SK-N-SH (cell line): ENCODE measurements at regions not wholly inside any gene's neighbourhood (a gene's known extent, or its start where the extent isn't known, plus 50 kb on each side); places are given as distances from the start of the nearest gene placed in this dataset.

Source experiments
- CTCF ChIA-PET: fragments of 300-600, 350-600 bp; formaldehyde crosslinking; extraction: SDS; loops from one replicate; lab custom pipeline; 2021; lab: Yijun Ruan, JAX
- POLR2A ChIA-PET: fragments of 350-600 bp; sonication (Branson Sonifier 250); formaldehyde crosslinking; extraction: SDS; loops from one replicate; lab custom pipeline; 2020; ENCODE audit warnings: antibody characterized with exemption, inconsistent platforms; lab: Yijun Ruan, JAX
- DNase-seq: peaks from one replicate; pipeline ENCODE4 v3.0.0; 2012
- H2AFZ ChIP-seq: fragments of 200-600 bp; sonication (generic); 2 replicates; pipeline ENCODE4 v1.8.1; 2016; ENCODE audit warnings: antibody characterized with exemption, mild to moderate bottlenecking, low read depth
- H3F3A ChIP-seq: fragments of 200-600 bp; sonication (generic); replicated peaks from 2 replicates; pipeline ENCODE3; 2016; ENCODE audit warnings: antibody characterized with exemption, mild to moderate bottlenecking; ENCODE audit not compliant: insufficient read depth
- H3K27ac ChIP-seq, 2 experiments: fragments of 200-500 bp in 1 of 2; fragments of 200-600 bp in 1 of 2; sonication (Bioruptor generic) in 1 of 2; sonication (generic), shearing (Covaris generic) in 1 of 2; 2 replicates each; pipeline versions ENCODE4 v1.5.1 to v1.6.1; 2014 to 2016; ENCODE audit warnings: low read depth in 2 of 2, inconsistent platforms in 1 of 2, low read length in 1 of 2, mild to moderate bottlenecking in 1 of 2, mixed read lengths in 1 of 2
- H3K27me3 ChIP-seq: fragments of 200-600 bp; sonication (generic), shearing (Covaris generic); 2 replicates; pipeline ENCODE4 v1.6.1; 2016; ENCODE audit warnings: mixed run types; ENCODE audit not compliant: insufficient read depth
- H3K36me3 ChIP-seq, 2 experiments: fragments of 200-500 bp in 1 of 2; fragments of 200-600 bp in 1 of 2; sonication (Bioruptor generic) in 1 of 2; sonication (generic) in 1 of 2; replicated peaks in 1 of 2; 2 replicates each; pipeline versions ENCODE3 to v1.5.1; 2014 to 2016; ENCODE audit warnings: low read length in 1 of 2, mild to moderate bottlenecking in 1 of 2; ENCODE audit not compliant: insufficient read depth in 2 of 2, control insufficient read depth in 1 of 2
- H3K4me1 ChIP-seq, 2 experiments: fragments of 200-500 bp in 1 of 2; fragments of 200-600 bp in 1 of 2; sonication (Bioruptor generic) in 1 of 2; sonication (generic), shearing (Covaris generic) in 1 of 2; 2 replicates each; pipeline versions ENCODE4 v1.5.1 to v1.6.1; 2014 to 2016; ENCODE audit warnings: low read depth in 1 of 2, low read length in 1 of 2, mixed run types in 1 of 2; ENCODE audit not compliant: insufficient read depth in 2 of 2, control insufficient read depth in 1 of 2
- H3K4me2 ChIP-seq: fragments of 200-600 bp; sonication (generic), shearing (Covaris generic); 2 replicates; pipeline ENCODE4 v1.6.1; 2017; ENCODE audit warnings: mixed run types
- H3K4me3 ChIP-seq, 2 experiments: fragments of 200-500 bp in 1 of 2; fragments of 200-600 bp in 1 of 2; sonication (Bioruptor generic) in 1 of 2; sonication (generic), shearing (Covaris generic) in 1 of 2; 2 replicates each; pipeline versions ENCODE4 v1.5.1 to v1.8.1; 2014 to 2016; ENCODE audit warnings: low read depth in 2 of 2, inconsistent platforms in 1 of 2, low read length in 1 of 2, mild to moderate bottlenecking in 1 of 2, mixed read lengths in 1 of 2, moderate library complexity in 1 of 2
- H3K79me2 ChIP-seq: fragments of 200-600 bp; sonication (generic); 2 replicates; pipeline ENCODE4 v1.8.1; 2017; ENCODE audit warnings: mild to moderate bottlenecking; ENCODE audit not compliant: insufficient read depth
- H3K9ac ChIP-seq: fragments of 200-600 bp; sonication (generic); 2 replicates; pipeline ENCODE4 v1.6.1; 2017; ENCODE audit warnings: mixed run types
- H3K9me2 ChIP-seq: fragments of 200-600 bp; sonication (generic); 2 replicates; pipeline ENCODE4 v1.6.1; 2017; ENCODE audit warnings: mixed run types
- H3K9me3 ChIP-seq: fragments of 200-600 bp; sonication (generic); 2 replicates; pipeline ENCODE4 v1.6.1; 2017; ENCODE audit warnings: mixed run types, mild to moderate bottlenecking, moderate library complexity
- H4K20me1 ChIP-seq: fragments of 200-600 bp; sonication (generic); 2 replicates; pipeline ENCODE4 v1.6.1; 2017; ENCODE audit warnings: mild to moderate bottlenecking, mixed run types; ENCODE audit not compliant: insufficient read depth
- CHD2 ChIP-seq: fragments of 150-350 bp; IDR thresholded peaks from 2 replicates; pipeline ENCODE4 v1.6.1; 2018; ENCODE audit warnings: low read length; ENCODE audit not compliant: partially characterized antibody
- CTCF ChIP-seq: fragments of 200-600 bp; sonication (generic); IDR thresholded peaks from 2 replicates; pipeline ENCODE4 v1.6.1; 2017; ENCODE audit warnings: antibody characterized with exemption, mild to moderate bottlenecking, moderate library complexity
- ELF1 ChIP-seq: IDR thresholded peaks from 2 replicates; pipeline ENCODE4 v1.4.0; 2012
- EP300 ChIP-seq, 2 experiments: IDR thresholded peaks; 2 replicates each; pipeline versions ENCODE4 v1.4.0 to v1.6.1; 2012; ENCODE audit warnings: borderline replicate concordance in 1 of 2, low read depth in 1 of 2, low read length in 1 of 2
- EZH2phosphoT487 ChIP-seq: fragments of 200-600 bp; sonication (generic); IDR thresholded peaks from 2 replicates; pipeline ENCODE4 v1.6.1; 2017; ENCODE audit warnings: low read depth, mixed run types, mild to moderate bottlenecking, antibody characterized with exemption, moderate library complexity, borderline replicate concordance
- FOSL2 ChIP-seq: IDR thresholded peaks from 2 replicates; pipeline ENCODE4 v1.4.0; 2012; ENCODE audit warnings: low read depth, mild to moderate bottlenecking, moderate library complexity, borderline replicate concordance
- FOXJ3 ChIP-seq: sonication (generic); formaldehyde crosslinking; IDR thresholded peaks from 2 replicates; pipeline ENCODE4 v1.5.1; 2020; ENCODE audit warnings: mild to moderate bottlenecking, missing genetic modification reagents
- FOXM1 ChIP-seq: IDR thresholded peaks from 2 replicates; pipeline ENCODE4 v1.4.0; 2012; ENCODE audit warnings: low read depth, mild to moderate bottlenecking
- GATA2 ChIP-seq: sonication (generic); formaldehyde crosslinking; IDR thresholded peaks from 2 replicates; pipeline ENCODE4 v1.5.0; 2020; ENCODE audit warnings: mild to moderate bottlenecking, missing genetic modification reagents
- MEF2A ChIP-seq: IDR thresholded peaks from 2 replicates; pipeline ENCODE4 v1.4.0; 2012; ENCODE audit warnings: low read depth, borderline replicate concordance
- MXI1 ChIP-seq: IDR thresholded peaks from 2 replicates; pipeline ENCODE4 v1.6.1; 2012; ENCODE audit warnings: mild to moderate bottlenecking, low read depth, low read length, improper control_type of control experiment
- NRF1 ChIP-seq: IDR thresholded peaks from 2 replicates; pipeline ENCODE4 v1.6.1; 2012; ENCODE audit warnings: low read depth, mild to moderate bottlenecking, low read length
- RAD21 ChIP-seq: IDR thresholded peaks from 2 replicates; pipeline ENCODE4 v1.6.1; 2012; ENCODE audit warnings: mild to moderate bottlenecking, low read length
- RFX5 ChIP-seq: IDR thresholded peaks from 2 replicates; pipeline ENCODE4 v1.6.1; 2012; ENCODE audit warnings: mild to moderate bottlenecking, improper control_type of control experiment, low read length
- SIN3A ChIP-seq: IDR thresholded peaks from 2 replicates; pipeline ENCODE4 v1.6.1; 2012; ENCODE audit warnings: low read depth, mild to moderate bottlenecking, low read length, moderate library complexity, borderline replicate concordance
- SMC3 ChIP-seq: IDR thresholded peaks from 2 replicates; pipeline ENCODE4 v1.6.1; 2012; ENCODE audit warnings: low read depth, low read length, improper control_type of control experiment
- TCF12 ChIP-seq: IDR thresholded peaks from 2 replicates; pipeline ENCODE4 v1.4.0; 2012
- USF2 ChIP-seq: fragments of 150-350 bp; IDR thresholded peaks from 2 replicates; pipeline ENCODE4 v1.6.1; 2017; ENCODE audit warnings: antibody characterized with exemption, low read length, low read depth, borderline replicate concordance
- YY1 ChIP-seq: IDR thresholded peaks from 2 replicates; pipeline ENCODE4 v1.4.0; 2012; ENCODE audit warnings: low read depth, mild to moderate bottlenecking
- ZBTB33 ChIP-seq: IDR thresholded peaks from 2 replicates; pipeline ENCODE4 v1.4.0; 2012; ENCODE audit warnings: low read depth, borderline replicate concordance
- WGBS: methylation state at CpG from one replicate; pipeline ENCODE4 v1.1.6; 2017; ENCODE audit warnings: low lambda C conversion rate; 5-methylcytosine and 5-hydroxymethylcytosine counted together
- small RNA-seq, 7 experiments: library from RNA; depleted of rRNA; stranded (forward); fragments of <200 nt; gene quantifications; one replicate each; pipeline ENCODE3, GENCODE V24; 2012

GRCh38 chr2:154640000-154640399 is 58.5 kb upstream of the KCNJ3 start:
- CTCF ChIA-PET, result interaction anchor here (0.9 to 2.0 kb wide), 2 partner anchors 10 to 16 kb away, joined by 3 to 8 read pairs; no protein-coding TSS in a partner anchor
- no peaks in the 10 kb centered on the region for H3K9me3 ChIP-seq
- no peak overlapping the region for H3K4me3 ChIP-seq
- no peak for TF ChIP-seq MXI1
- no peak for TF ChIP-seq FOSL2
- no peak for TF ChIP-seq CHD2
- TF ChIP-seq CTCF, result no peak
- no peak for TF ChIP-seq RFX5
- no peak for TF ChIP-seq TCF12
- TF ChIP-seq MEF2A, result no peak
- TF ChIP-seq ELF1, result no peak
- TF ChIP-seq SMC3, result no peak
- no peak for TF ChIP-seq EP300 (IDR thresholded peaks at IDR 0.05; ENCODE audit: borderline replicate concordance in 1 of 2, low read depth in 1 of 2, low read length in 1 of 2)
- TF ChIP-seq ZBTB33, result no peak
- TF ChIP-seq USF2, result no peak
- TF ChIP-seq SIN3A, result no peak
- TF ChIP-seq RAD21, result no peak
- no peak for TF ChIP-seq FOXM1
- no peak for TF ChIP-seq YY1
- no peak for TF ChIP-seq FOXJ3
- TF ChIP-seq EZH2phosphoT487, result no peak
- TF ChIP-seq NRF1, result no peak
- no peak for TF ChIP-seq GATA2 (CRISPR knock-in tag)
- no peaks in the 10 kb centered on the region for H3F3A ChIP-seq
- no peaks in the 10 kb centered on the region for H4K20me1 ChIP-seq
- no peak overlapping the region for H3K27ac ChIP-seq
- H3K79me2 ChIP-seq, result no peaks in the 10 kb centered on the region
- no peak overlapping the region for H2AFZ ChIP-seq
- H3K4me1 ChIP-seq, result no peaks in the 10 kb centered on the region
- H3K9ac ChIP-seq, result no peak overlapping the region
- H3K27me3 ChIP-seq, result no peaks in the 10 kb centered on the region
- no peaks in the 10 kb centered on the region for H3K9me2 ChIP-seq
- no peaks in the 10 kb centered on the region for H3K36me3 ChIP-seq
- 14% methylated on average over 3 of the region's 3 CpGs for WGBS
- POLR2A ChIA-PET, result no interaction called here
- H3K4me2 ChIP-seq, result no peak overlapping the region
- DNase-seq, result no peak

Small RNA genes in the stretch of these regions (small RNA-seq; reads per million reads assigned to genes)
- gene RNA5SP107, result 0 reads per million in 7 experiments
